ENCODE measurements at regions not wholly inside any gene's neighbourhood (a gene's known extent, or its start where the extent isn't known, plus 50 kb on each side); places are given as distances from the start of the nearest gene placed in this dataset.

DNA sequence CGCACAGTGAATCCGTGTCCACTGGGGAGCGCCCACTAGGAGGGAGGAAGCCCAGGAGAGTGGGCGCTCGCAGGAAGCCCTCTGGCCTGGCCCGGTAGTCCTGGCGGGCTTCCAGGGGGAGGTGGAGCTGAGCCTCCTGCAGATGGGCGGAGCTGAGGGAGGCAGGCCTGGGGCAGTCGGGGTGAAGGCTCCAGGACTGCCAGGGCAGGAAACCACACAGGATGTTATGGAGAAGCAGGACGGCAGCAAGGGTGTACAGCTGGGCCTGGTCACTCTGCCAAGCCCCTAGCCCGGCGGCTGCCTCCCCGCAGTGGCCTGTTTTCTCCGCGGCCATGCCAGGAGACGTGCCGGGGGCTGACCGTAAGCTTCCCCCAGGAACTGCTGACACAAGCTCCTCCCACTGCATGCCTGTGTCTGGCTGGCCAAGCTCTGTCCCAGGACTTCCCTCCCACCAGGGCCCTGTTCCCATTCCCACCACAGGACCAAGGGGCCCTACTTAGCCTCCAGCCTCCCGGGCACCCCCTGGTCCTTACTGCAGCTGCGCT lies 143.4 kb upstream of the C14orf180 start:
- no peak for DNase-seq (ENCODE audit: low read depth in 1 of 2, low spot score in 1 of 2)

DNA sequence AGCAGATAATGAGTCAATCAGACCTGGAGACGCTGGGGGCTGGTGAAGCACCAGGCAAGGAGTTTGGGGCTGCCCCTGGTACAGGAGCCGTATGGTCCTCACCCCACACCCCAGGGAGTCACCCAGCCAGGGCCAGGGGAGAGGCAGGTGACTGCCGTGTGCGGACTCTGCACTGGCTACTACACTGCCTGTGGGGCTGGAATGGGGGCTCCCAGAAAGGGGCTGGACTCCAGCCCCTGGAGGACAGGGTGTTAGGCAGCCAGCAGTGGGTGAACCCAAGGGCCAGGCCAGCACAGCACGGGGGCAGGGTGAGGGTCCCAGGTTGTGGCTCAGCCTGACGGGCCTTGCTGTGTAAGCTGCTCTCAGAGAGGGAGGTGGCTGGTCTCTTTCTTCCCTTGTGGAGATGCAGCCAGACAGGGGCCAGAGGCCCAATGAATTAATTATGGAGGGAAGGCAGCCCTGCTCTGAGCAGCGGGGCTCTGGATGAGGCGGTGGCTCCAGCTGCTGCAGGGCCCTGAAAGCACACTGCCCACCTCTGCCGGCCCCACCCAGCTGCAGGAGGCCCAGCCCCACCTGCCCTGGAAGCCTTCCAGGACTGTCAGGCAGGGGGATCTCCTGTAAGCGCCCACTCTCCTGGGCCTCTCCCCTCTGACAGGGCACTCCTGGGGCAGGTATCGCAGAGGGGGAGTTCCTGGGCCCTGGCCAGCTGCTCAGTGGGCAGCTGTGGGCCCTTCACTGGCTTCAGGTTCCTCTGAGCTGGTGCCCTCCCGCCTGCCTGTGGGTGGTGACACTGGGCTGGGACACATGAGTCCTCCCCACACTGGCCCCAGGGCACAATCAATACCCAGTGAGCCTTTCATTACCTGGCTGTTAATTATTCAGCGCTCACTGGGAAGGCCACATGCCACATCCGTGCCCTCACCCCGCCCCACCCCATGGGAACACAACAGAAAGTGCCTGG lies 142.5 kb upstream of the C14orf180 start:
- no peak for DNase-seq (ENCODE audit: low read depth in 1 of 2, low spot score in 1 of 2)

DNA sequence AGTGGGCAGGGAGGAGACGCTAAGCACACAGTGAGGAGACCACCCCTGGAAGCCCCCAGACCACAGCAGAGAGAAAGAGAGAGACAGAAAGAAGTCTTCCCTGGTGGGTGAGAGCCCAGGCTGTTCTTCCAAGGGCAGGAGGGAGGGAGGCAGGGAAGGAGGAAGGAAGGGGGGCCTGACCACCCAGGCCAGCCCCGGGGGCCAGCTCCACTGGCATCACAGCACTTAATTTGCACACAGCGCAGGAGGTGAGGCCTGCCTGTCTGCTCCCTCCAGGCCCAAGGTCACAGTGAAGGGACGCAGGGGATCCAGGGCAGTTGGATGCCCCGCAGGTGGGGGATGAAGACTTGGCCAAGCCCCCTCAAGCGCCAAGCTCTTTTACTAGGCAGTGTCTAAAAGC lies 141.9 kb upstream of the C14orf180 start:
- DNase-seq (ENCODE audit: low read depth in 1 of 2, low spot score in 1 of 2), result no peak

DNA sequence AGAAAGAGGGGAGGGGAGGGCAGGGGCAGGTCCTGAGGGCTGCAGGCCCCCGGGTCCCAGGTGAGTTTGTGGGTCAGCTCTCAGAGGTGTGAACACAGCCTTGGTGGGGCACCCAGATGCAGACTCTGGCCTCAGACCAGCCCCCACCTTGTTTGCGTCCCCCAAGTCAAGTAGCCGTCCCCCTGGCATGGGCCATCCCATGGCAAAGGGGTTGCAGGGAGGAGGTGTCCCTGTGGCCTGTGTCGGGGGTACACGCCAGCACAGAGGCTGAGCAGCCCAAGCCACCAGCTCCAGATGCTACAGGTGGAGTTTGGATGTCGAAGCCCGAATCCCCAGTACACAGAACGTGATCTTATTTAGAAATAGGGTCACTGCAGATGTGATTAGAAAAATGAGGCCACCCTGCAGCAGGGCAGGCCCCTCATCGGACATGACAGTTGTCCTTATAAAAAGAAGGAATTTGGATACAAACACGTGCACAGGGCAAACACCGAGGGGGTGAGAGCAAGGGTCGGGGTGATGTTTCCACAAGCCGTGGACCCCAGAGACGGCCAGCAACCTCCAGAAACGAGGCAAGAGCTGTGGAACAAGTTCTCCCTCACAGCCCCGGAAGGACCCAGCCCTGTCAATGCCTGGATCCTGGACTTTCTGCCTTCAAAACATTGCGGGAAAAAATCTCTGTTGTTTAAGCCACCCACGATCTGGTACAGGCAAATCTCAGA lies 141.2 kb upstream of the C14orf180 start:
- DNase-seq (ENCODE audit: low read depth in 1 of 2, low spot score in 1 of 2), result no peak

DNA sequence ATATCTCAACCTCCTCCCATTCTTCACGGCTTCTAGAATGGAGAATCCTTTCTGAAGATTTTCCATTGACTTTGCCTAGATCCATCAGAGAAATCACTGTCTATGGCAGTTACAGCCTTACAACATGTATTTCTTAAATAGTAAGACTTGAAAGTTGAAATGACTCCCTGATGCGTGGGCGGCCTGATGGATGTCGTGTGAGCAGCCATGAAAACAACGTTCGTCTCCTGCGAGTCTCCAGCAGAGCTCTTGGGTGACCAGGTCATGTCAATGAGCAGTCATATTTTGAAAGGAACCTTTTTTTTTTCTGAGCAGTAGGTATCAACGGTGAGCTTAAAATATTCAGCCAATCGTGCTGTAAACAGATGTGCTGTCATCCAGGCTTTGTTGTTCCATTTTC lies 139.9 kb upstream of the C14orf180 start:
- DNase-seq (ENCODE audit: low read depth in 1 of 2, low spot score in 1 of 2), result no peak

DNA sequence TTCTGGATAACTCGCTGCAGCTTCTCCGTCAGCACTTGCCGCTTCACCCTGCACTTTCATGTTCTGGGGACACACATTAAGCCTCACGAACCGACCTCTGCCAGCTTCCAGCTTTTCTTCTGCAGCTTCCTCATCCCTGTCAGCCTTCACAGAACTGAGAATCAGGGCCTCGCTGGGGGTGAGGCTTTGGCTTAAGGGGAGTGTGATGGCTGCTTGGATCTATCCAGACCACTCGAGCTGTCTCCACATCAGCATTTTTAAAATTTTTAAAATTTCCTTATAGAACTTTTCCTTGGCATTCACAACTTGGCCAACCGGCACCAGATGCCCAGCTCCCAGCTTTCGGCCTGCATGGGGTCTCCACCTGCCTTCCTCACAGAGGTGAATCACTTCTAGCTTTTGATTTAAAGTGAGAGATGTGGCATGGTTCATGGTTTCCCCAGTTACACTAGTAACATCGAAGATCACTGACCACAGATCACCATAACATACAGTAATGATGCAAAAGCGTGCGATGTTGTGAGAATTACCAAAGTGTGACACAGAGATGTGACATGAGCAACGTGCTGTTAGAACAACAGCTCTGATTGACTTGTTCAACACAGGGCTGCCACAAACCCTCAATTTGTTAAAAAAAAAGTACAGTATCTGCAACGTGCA lies 139.1 kb upstream of the C14orf180 start:
- DNase-seq (ENCODE audit: low read depth in 1 of 2, low spot score in 1 of 2), result no peak

DNA sequence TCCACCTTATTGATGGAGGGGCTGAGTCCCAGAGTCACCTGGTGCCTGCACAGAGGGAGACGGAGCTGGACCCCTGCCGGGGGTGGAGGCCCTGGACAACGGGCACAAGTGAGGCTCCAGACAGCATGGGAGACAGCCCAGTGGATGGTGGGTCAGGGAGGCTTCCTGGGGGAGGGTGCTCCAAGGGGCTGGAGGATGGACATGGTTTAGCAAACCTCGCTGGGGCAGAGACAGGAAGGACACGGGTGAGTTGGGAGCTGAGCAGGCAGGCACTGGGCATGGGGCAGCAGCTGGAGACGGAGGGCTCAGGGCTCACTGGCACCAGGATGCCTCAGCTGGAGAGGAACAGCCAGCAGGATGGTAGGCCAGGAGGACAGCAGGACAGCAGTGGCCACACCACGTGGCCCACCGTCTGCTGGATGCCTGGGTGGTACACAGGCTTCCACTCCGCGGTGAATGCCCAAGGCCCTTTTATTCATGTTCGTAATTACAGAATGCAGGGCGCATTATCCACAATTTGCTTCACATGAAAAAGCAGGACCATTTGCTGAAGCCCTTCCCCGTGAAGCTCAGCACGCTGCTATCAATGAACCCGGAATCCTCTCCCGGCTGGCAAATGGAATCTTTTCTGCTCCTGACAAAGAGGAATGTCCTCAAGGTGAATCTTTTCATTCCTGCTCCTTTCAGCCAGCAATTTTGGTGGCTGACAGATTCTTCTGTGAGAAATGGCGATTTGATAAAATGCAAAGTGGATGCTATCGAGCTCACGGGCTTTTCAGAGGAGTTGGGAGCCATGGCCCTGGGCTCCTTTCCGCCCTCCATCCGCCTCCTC lies 138.1 kb upstream of the C14orf180 start:
- DNase-seq (ENCODE audit: low read depth in 1 of 2, low spot score in 1 of 2), result no peak

DNA sequence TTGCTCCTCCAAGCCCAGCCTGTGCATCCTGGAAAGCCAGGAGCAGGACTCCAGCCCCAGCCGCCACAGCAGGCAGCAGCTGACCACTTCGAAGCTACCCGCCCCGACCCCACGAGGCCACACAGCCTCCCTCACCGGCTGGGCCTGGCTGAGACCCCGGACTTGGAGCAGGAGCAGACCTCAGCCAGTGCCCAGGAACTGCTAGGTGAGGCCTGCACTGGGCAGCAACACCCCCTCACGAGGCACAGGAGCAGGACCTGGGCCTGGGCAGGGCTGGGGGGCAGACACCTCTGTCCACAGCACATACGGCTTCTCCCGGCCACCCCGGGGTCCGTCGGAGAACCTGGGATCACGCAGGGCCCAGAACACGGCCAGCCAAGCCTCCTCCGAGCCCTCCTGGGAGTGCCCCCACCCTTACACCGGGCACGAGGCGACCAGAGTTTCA lies 137.4 kb upstream of the C14orf180 start:
- no peak for DNase-seq (ENCODE audit: low read depth in 1 of 2, low spot score in 1 of 2)

DNA sequence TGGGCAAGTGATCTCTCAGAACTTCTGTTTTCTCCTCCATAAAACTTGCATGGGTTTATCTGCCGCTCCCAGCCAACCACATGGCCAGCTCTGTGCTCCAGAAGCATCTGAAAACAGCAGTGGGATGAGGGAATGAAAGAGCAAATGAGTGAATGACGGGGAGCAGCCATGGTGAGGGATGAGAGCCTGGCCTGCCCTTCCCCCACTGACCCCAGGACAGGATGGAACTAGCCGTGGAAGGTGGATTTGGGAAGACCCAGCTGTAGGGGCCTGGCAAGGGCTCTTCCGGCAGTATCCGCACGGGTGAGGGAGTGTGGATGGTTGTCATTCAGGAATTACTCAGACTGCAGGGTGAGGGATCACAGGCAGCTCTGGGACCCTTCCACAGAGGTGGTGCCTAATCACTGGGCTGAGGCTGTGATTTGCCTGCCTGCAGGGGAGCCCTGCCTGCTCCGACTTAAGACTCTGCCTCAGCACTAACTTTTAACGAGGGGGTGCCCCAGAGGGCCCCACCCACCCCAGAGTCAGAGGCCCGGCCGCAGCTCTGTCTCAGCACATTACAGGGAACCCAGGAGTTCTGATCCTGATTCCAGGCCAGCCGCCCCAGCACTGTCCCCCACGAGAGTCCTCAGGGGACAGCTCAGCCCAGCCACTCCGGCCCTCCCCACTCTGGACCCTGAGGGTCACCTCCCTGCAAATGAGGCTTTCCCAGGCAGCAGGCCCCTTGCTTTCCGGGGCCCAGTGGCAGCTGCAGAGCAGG lies 136.8 kb upstream of the C14orf180 start:
- no peak for DNase-seq (ENCODE audit: low read depth in 1 of 2, low spot score in 1 of 2)

DNA sequence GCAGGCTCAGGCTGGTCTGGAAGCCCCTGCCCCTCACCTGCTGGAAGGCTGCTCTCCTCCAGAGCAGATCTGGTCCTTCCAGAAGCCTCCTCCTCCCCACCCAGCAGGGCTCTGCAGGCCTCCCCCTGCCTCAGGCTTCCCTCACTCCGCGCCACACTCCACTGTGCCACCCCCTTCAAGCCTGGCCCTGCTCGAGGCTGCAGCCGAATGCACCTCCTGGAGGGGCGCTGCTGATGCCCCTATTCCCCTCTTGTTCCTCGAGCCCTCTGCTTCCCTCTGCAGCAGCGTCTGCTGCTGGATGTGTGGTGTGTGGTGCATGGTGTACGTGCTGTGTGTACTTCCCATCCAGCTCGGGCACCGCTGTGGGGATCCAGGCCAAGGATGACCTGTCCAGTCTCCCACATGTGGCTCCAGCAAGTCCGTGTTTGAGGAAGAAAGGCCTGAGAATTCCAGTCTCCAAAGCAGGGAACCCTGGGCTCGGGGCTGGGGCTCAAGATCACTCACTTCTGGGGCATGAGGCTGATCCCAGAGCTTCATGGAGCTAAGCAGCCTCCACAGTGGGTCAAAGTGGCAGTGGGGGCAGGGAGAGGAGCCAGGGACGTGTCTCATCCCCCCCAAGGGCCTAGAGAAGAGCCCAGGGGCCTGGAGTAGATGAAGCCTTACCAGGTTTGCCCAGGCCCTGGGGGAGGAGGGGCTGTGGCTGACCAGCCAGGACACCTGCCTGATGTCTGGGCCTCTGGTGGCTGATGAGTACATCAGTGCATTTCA lies 136.0 kb upstream of the C14orf180 start:
- no peak for DNase-seq (ENCODE audit: low read depth in 1 of 2, low spot score in 1 of 2)

DNA sequence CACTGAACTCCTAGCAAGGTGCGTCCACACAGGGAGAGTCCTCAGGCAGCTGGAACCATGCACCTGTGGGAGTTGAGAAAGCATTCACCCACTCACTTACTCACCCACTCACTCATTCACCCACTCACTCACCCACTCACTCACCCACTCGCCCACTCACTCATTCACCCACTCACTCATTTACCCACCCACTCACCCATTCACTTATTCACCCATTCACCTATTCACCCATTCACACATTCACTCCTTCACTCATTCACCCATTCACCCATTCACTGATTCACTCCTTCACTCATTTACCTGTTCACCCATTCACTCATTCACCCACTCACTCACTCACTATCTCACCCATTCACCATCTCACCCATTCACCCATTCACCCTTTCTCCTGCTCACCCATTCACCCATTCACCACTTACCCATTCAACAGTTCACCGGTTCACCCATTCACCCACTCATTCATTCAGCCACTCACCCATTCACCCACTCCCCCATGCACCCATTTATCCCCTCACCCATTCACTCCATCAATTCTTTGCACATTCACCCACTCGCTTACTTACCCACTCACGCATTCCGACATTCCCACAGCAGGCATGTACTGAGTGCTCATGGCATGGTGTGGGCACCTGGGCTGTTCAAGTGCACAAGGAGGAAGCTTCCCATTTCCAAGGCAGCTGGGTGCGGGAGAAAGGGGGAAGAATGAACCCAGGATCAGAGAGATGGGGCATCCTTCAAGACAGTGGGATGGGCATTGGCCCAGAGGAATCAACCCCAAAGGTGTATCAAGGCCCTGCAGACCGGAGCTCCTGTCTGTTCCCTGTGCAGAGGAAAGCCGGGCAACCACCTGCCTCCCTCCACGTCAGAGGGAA lies 135.2 kb upstream of the C14orf180 start:
- no peak for DNase-seq (ENCODE audit: low read depth in 1 of 2, low spot score in 1 of 2)

DNA sequence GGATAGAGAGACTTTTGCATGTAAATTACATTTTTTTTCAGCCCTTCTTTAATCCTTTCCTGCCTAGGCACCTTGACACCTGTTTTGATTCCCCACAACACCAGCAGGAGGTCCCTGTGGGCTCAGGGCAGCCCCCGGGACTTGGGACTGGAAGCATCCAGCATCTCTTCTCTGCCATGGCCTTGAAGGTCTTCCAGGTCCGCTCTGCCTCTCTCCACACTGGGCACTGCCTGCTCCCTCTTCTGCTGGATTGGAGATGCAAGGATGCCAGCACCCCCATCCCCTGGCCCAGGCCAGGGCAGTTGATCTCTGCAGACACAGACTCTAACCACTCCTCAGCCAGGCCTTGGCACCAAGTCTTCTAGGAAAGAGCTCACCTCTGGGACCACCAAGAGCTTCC lies 134.5 kb upstream of the C14orf180 start:
- no peak for DNase-seq (ENCODE audit: low read depth in 1 of 2, low spot score in 1 of 2)

DNA sequence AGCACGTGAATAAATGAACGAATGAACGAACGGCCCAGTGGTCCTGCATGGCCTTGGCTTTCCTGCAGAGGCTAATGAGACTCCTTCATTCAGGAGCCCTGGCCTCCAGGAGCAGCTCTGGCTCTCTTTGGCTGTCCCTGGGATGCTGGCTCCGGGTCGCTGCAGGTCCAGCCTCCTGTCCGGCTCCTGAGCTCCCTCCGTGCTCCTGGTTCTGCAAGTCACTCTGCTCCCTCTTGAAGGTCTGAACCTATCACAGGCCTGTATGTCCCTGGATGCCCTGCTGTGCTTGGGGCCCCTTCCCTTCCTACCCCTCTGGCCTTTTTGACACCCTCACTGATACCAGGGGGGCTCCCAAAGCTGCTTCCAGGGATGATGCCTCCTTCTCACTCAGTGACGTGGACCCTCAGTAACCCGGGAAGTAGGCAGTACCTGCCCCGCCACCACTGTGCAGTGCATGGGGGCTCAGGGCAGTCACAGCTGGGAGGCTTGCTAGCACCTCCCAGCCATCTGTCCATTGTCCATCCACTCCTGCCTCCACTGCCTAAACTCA lies 133.7 kb upstream of the C14orf180 start:
- no peak for DNase-seq (ENCODE audit: low read depth in 1 of 2, low spot score in 1 of 2)

DNA sequence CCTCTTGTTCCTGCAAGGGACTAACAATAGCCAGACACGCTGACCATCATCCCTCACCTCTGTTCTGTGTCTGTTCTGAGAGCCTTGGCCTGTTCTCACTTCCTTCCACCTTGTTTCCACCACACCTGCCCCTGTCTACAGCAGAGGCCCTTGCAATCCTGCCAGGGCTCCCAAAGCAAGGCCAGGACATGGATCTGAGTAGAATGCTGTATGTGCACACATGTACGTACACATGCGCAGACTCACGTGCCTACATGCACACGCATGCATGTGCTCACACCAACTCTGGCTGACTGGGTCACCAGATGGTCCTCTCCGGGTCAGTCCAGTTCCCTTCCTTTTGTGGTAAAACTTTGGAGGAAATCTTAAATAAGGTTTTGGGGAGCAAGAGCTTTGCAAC lies 133.0 kb upstream of the C14orf180 start:
- no peak for DNase-seq (ENCODE audit: low read depth in 1 of 2, low spot score in 1 of 2)

DNA sequence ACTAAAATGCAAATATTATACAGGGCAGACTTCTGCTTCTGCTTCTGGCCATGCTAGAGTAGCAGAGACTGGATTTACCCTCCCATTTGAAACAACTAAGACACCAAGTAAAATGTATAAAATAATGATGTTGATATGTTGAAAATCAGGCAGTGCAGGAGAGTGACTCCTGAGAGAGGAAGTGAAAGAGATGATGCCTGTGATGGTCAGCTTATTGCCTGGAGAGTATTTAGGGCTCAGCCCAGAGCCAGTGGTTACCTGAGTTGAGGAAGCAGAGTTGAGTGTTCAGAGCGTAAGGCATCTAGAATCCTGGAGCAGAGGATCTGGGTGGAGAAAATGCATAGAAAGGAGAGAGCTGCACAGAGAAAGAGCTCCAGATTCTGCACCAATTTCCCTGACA lies 131.8 kb upstream of the C14orf180 start:
- DNase-seq (ENCODE audit: low read depth in 1 of 2, low spot score in 1 of 2), result no peak

DNA sequence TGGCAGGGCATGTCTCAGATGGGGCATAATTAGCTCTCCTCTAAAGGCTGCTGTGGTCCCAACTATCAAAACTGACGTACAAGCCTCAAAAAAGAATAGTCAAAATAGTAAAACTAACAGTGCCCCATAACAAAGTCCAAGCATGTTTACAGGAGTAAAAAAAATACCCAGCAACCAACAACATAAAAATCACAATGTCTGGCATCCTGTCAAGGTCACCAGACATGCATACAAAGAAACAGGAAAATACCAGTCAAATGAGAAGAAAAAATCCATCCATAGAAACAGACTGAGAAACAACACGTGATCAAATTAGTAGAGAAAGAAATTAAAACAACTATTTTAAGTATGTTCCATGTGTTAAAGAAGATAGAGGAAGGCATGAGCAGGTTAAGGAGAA lies 131.2 kb upstream of the C14orf180 start:
- no peak for DNase-seq (ENCODE audit: low read depth in 1 of 2, low spot score in 1 of 2)

DNA sequence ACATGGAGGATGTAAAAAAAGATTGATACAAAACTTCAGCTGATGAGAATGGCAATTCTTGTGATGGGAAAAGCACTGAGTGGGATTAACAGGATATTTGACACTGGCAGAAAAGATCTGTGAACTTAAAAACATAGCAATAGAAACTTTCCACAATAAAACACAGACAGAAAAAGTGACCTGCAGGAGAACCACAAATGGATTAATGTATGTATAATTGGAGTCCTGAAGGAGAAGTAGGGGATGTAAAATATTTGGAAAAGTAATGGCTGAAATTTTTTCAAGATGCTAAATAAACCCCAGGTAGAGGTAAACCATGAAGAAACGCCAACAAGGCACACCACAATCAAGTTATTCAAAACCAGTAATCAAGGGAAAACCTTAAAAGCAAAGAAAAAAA lies 130.8 kb upstream of the C14orf180 start:
- no peak for DNase-seq (ENCODE audit: low read depth in 1 of 2, low spot score in 1 of 2)

Data from activated CD4-positive, alpha-beta T cell treated with anti-CD3 and anti-CD28 coated beads, Interleukin-2, amount 50 U/mL, for 24 hours (primary cell).